ENCODE measurements at regions not wholly inside any gene's neighbourhood (a gene's known extent, or its start where the extent isn't known, plus 50 kb on each side); places are given as distances from the start of the nearest gene placed in this dataset.

DNA sequence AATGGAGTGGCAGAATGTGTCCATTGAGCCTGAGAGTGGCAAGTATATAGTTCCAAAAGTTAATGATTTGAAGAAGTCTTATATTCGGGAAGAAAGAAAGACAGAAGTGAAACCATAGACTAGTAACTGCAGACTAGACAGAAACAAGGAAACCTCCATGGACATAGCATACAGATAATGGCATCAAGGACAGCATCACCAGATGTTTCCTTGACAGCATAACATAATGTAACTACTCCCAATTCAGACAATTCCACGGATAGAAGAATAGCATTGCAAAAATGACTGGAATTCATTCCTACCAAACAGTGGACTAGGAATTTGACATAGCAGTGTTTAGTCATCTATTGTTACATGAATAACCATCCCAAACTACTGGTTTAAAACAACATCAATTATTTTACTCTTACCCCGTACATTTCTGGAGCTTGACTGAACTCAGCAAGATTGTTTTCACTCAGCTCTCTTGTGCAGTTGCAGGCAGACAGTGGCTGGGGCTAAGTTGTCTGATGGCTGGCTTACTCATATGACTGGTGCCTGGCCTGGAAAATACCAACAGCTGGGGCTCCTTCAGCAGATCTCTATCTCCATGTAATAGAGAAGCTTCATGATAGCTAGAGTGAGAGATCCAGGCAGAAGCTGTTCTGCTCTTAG lies 109.7 kb upstream of the GADL1 start:
- Histone ChIP-seq H2AFZ (ENCODE audit: low read depth, low read length) (no peak overlapping the region), H3K9me3 (replicated peaks; ENCODE audit: control insufficient read depth, insufficient read depth, low read length) (no peaks in the 10 kb centered on the region), H3K9ac (replicated peaks; ENCODE audit: extremely low read depth, insufficient read depth, low read length) (peak overlapping the region; percentile 56), H3K27ac (ENCODE audit: insufficient read depth, low read depth, low read length) (peak overlapping the region; percentile 85), H3K27me3 (ENCODE audit: control insufficient read depth in 2 of 2, insufficient read depth in 2 of 2, low read length in 2 of 2) (no peaks in the 10 kb centered on the region), H3K79me2 (ENCODE audit: control insufficient read depth, insufficient read depth, low read length) (no peaks in the 10 kb centered on the region), H3K4me2 (ENCODE audit: insufficient read depth, low read length) (no peak overlapping the region), H3K36me3 (ENCODE audit: control insufficient read depth in 2 of 2, extremely low read depth in 1 of 2, insufficient read depth in 2 of 2, low read length in 2 of 2) (no peaks in the 10 kb centered on the region), H3K9me1 (replicated peaks; ENCODE audit: control insufficient read depth, extremely low read depth, insufficient read depth, low read length) (no peaks in the 10 kb centered on the region), H3K4me3 (replicated peaks in 1 of 3; ENCODE audit: insufficient read depth in 1 of 3, low read depth in 1 of 3, low read length in 3 of 3) (no peak overlapping the region), H3K4me1 (ENCODE audit: control insufficient read depth, extremely low read depth, insufficient read depth, low read length) (peaks cover 15% of the 10 kb centered on the region), H4K20me1 (replicated peaks; ENCODE audit: control insufficient read depth, extremely low read depth, insufficient read depth, low read length) (no peaks in the 10 kb centered on the region)
- no TSS peak for BruUV-seq (replicated peaks)
- intact Hi-C loops (cut with micrococcal nuclease) = loop anchor here (1.0 to 2.0 kb wide), 4 partner anchors 10 to 528 kb away; partner anchors contain the start of gene STT3B
- ChIA-PET POLR2A (no interaction called here), CTCF (interaction anchor here (1.0 kb wide), 1 partner anchor 70 kb away, joined by 3 read pairs; no protein-coding TSS in a partner anchor)
- DNase-seq (ENCODE audit: low read depth, low spot score) (peak; percentile 72), FAIRE-seq (peak; percentile 58)
- TF ChIP-seq GATA2 (IDR thresholded peaks at IDR 0.05; ENCODE audit: insufficient read depth, insufficient read length, low read depth, low read length) (peak; percentile 64), FOS (IDR thresholded peaks at IDR 0.05; ENCODE audit: borderline replicate concordance, insufficient read depth, low read length) (peak; percentile 43), JUN (IDR thresholded peaks at IDR 0.05; ENCODE audit: borderline replicate concordance, insufficient read depth, insufficient read length, low read depth) (peak; percentile 67), POLR2AphosphoS5 (IDR thresholded peaks at IDR 0.05; ENCODE audit: insufficient read depth, low read depth, low read length) (peak; percentile 28), MYC (IDR thresholded peaks at IDR 0.05; ENCODE audit: low read depth, low read length) (no peak)
- dilution Hi-C loops (cut with MboI; ENCODE audit: extremely low pct_ligation_motif_present, low sequenced_read_pairs) = no loop called here

DNA sequence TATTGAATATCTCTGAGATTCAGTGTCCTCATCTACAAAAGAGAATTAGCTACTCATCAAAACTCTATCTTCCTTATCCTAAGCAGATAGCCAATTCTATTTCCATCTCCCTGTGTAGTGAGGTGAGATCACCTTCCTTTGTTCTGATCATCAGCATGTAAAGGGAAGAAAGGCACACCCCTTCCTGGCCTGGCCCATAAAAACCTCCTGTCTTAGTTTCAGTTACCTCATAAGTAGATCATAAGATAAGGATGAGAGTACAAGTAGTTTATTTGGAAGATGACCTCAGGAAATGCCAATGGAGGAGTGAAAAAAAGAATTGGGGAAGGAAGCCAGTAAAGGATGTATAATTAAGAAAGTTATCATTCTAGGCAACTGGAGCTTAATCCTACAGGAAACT lies 114.5 kb upstream of the GADL1 start:
- ChIA-PET POLR2A (no interaction called here), CTCF (interaction anchor here (1.7 kb wide), 1 partner anchor 123 kb away, joined by 5 read pairs; no protein-coding TSS in a partner anchor)
- Histone ChIP-seq H3K9me3 (replicated peaks; ENCODE audit: control insufficient read depth, insufficient read depth, low read length) (no peaks in the 10 kb centered on the region), H3K79me2 (ENCODE audit: control insufficient read depth, insufficient read depth, low read length) (no peaks in the 10 kb centered on the region), H3K4me1 (ENCODE audit: control insufficient read depth, extremely low read depth, insufficient read depth, low read length) (peaks cover 41% of the 10 kb centered on the region), H2AFZ (ENCODE audit: low read depth, low read length) (no peak overlapping the region), H3K9me1 (replicated peaks; ENCODE audit: control insufficient read depth, extremely low read depth, insufficient read depth, low read length) (no peaks in the 10 kb centered on the region), H3K36me3 (ENCODE audit: control insufficient read depth in 2 of 2, extremely low read depth in 1 of 2, insufficient read depth in 2 of 2, low read length in 2 of 2) (no peaks in the 10 kb centered on the region), H3K27ac (ENCODE audit: insufficient read depth, low read depth, low read length) (peak overlapping the region; percentile 70), H4K20me1 (replicated peaks; ENCODE audit: control insufficient read depth, extremely low read depth, insufficient read depth, low read length) (no peaks in the 10 kb centered on the region), H3K27me3 (ENCODE audit: control insufficient read depth in 2 of 2, insufficient read depth in 2 of 2, low read length in 2 of 2) (no peaks in the 10 kb centered on the region), H3K9ac (replicated peaks; ENCODE audit: extremely low read depth, insufficient read depth, low read length) (no peak overlapping the region), H3K4me2 (ENCODE audit: insufficient read depth, low read length) (no peak overlapping the region), H3K4me3 (replicated peaks in 1 of 3; ENCODE audit: insufficient read depth in 1 of 3, low read depth in 1 of 3, low read length in 3 of 3) (no peak overlapping the region)
- dilution Hi-C loops (cut with MboI; ENCODE audit: extremely low pct_ligation_motif_present, low sequenced_read_pairs) = no loop called here
- FAIRE-seq (no peak), DNase-seq (ENCODE audit: low read depth, low spot score) (no peak)
- TF ChIP-seq POLR2AphosphoS5 (IDR thresholded peaks at IDR 0.05; ENCODE audit: insufficient read depth, low read depth, low read length) = no peak
- TF ChIP-seq, protein P1, sequence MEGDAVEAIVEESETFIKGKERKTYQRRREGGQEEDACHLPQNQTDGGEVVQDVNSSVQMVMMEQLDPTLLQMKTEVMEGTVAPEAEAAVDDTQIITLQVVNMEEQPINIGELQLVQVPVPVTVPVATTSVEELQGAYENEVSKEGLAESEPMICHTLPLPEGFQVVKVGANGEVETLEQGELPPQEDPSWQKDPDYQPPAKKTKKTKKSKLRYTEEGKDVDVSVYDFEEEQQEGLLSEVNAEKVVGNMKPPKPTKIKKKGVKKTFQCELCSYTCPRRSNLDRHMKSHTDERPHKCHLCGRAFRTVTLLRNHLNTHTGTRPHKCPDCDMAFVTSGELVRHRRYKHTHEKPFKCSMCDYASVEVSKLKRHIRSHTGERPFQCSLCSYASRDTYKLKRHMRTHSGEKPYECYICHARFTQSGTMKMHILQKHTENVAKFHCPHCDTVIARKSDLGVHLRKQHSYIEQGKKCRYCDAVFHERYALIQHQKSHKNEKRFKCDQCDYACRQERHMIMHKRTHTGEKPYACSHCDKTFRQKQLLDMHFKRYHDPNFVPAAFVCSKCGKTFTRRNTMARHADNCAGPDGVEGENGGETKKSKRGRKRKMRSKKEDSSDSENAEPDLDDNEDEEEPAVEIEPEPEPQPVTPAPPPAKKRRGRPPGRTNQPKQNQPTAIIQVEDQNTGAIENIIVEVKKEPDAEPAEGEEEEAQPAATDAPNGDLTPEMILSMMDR (IDR thresholded peaks at IDR 0.05; ENCODE audit: extremely low read depth in 1 of 2, insufficient read depth in 1 of 2, low read depth in 1 of 2, low read length in 2 of 2) = no peak
- peak; percentile 89 for TF ChIP-seq GATA2 (IDR thresholded peaks at IDR 0.05; ENCODE audit: insufficient read depth, insufficient read length, low read depth, low read length)
- TF ChIP-seq JUN (IDR thresholded peaks at IDR 0.05; ENCODE audit: borderline replicate concordance, insufficient read depth, insufficient read length, low read depth) = peak; percentile 45
- no peak for TF ChIP-seq EZH2 (IDR thresholded peaks at IDR 0.05; ENCODE audit: borderline replicate concordance, low read depth, low read length, severe bottlenecking)
- no TSS peak for BruUV-seq (replicated peaks)
- intact Hi-C loops (cut with micrococcal nuclease) = no loop called here

All from endothelial cell of umbilical vein (primary cell).